CD14-positive monocyte (primary cell): ENCODE measurements at regions not wholly inside any gene's neighbourhood (a gene's known extent, or its start where the extent isn't known, plus 50 kb on each side); places are given as distances from the start of the nearest gene placed in this dataset.

Experiments used
- DNase-seq, 3 donors: peaks; one replicate each; pipeline ENCODE4 v3.0.0-alpha.2; 2011 to 2022
- H2AFZ ChIP-seq: 2 replicates; pipeline ENCODE4 v1.6.0; 2012; ENCODE audit warnings: mild to moderate bottlenecking, low read depth, low read length, inconsistent platforms; ENCODE audit not compliant: insufficient read depth, poor library complexity, severe bottlenecking
- H3K27ac ChIP-seq, 2 donors: 1 replicate in 1 of 2; 2 replicates in 1 of 2; pipeline ENCODE4 v1.5.1; 2012 to 2013; ENCODE audit warnings: low read length in 2 of 2, control low read depth in 1 of 2, inconsistent platforms in 1 of 2, low read depth in 1 of 2, mild to moderate bottlenecking in 1 of 2
- H3K27me3 ChIP-seq, 2 donors: one replicate each; pipeline versions ENCODE4 v1.6.0 to v1.6.1; 2011 to 2013; ENCODE audit warnings: low read length in 2 of 2; ENCODE audit not compliant: control insufficient read depth in 2 of 2, insufficient read depth in 2 of 2
- H3K36me3 ChIP-seq, 2 donors: replicated peaks in 1 of 2; 1 replicate in 1 of 2; 2 replicates in 1 of 2; pipeline versions ENCODE4 v1.5.1 to v1.6.1; 2012 to 2013; ENCODE audit warnings: low read length in 2 of 2, control low read depth in 1 of 2, inconsistent platforms in 1 of 2, mild to moderate bottlenecking in 1 of 2; ENCODE audit not compliant: insufficient read depth in 2 of 2, control insufficient read depth in 1 of 2
- H3K4me1 ChIP-seq, 2 donors: 1 replicate in 1 of 2; 2 replicates in 1 of 2; pipeline versions ENCODE4 v1.5.1 to v1.6.1; 2012 to 2013; ENCODE audit warnings: low read length in 2 of 2, control low read depth in 1 of 2, inconsistent platforms in 1 of 2, mild to moderate bottlenecking in 1 of 2, moderate library complexity in 1 of 2; ENCODE audit not compliant: insufficient read depth in 2 of 2, control insufficient read depth in 1 of 2
- H3K4me2 ChIP-seq: replicated peaks from 2 replicates; pipeline ENCODE3; 2012; ENCODE audit warnings: low read length, moderate library complexity, mild to moderate bottlenecking; ENCODE audit not compliant: poor library complexity, severe bottlenecking; ENCODE audit errors: extremely low read depth
- H3K4me3 ChIP-seq, 3 experiments: fragments of 200-600 bp in 1 of 3; sonication (generic) in 1 of 3; replicated peaks in 1 of 3; 1 replicate in 2 of 3; 2 replicates in 1 of 3; pipeline ENCODE4 v1.5.1; 2011 to 2013; ENCODE audit warnings: low read length in 3 of 3, mild to moderate bottlenecking in 3 of 3, control low read depth in 2 of 3, low read depth in 2 of 3, inconsistent platforms in 1 of 3, moderate library complexity in 1 of 3
- H3K79me2 ChIP-seq: 2 replicates; pipeline ENCODE4 v1.6.0; 2012; ENCODE audit warnings: mild to moderate bottlenecking, control low read depth, inconsistent platforms, low read length, moderate library complexity; ENCODE audit not compliant: insufficient read depth
- H3K9ac ChIP-seq: 2 replicates; pipeline ENCODE4 v1.6.0; 2017; ENCODE audit warnings: low read length, mild to moderate bottlenecking; ENCODE audit not compliant: insufficient read depth, poor library complexity, severe bottlenecking
- H3K9me3 ChIP-seq, 2 donors: replicated peaks in 1 of 2; 1 replicate in 1 of 2; 2 replicates in 1 of 2; pipeline versions ENCODE4 v1.5.1 to v1.6.1; 2012 to 2013; ENCODE audit warnings: low read length in 2 of 2, control low read depth in 1 of 2; ENCODE audit not compliant: control insufficient read depth in 1 of 2, insufficient read depth in 1 of 2
- H4K20me1 ChIP-seq: 2 replicates; pipeline ENCODE4 v1.6.0; 2012; ENCODE audit warnings: mild to moderate bottlenecking, low read length, control low read depth, moderate library complexity; ENCODE audit not compliant: insufficient read depth
- H3K27ac Mint-ChIP-seq, 7 donors: one replicate each; pipeline ENCODE4 v1.8.0; 2020; ENCODE audit warnings: mild to moderate bottlenecking in 7 of 7, mixed read lengths in 7 of 7, moderate library complexity in 6 of 7, inconsistent platforms in 2 of 7
- H3K27me3 Mint-ChIP-seq, 3 donors: one replicate each; pipeline ENCODE4 v1.8.0; 2021 to 2022; ENCODE audit warnings: low read depth in 3 of 3, mild to moderate bottlenecking in 3 of 3, mixed read lengths in 3 of 3, moderate library complexity in 3 of 3, inconsistent platforms in 1 of 3
- H3K36me3 Mint-ChIP-seq, 2 donors: one replicate each; pipeline ENCODE4 v1.8.0; 2020; ENCODE audit warnings: mixed read lengths in 2 of 2, inconsistent platforms in 1 of 2, mild to moderate bottlenecking in 1 of 2
- H3K4me1 Mint-ChIP-seq: one replicate; pipeline ENCODE4 v1.8.0; 2020; ENCODE audit warnings: mild to moderate bottlenecking, mixed read lengths
- H3K4me3 Mint-ChIP-seq, 2 donors: one replicate each; pipeline ENCODE4 v1.8.0; 2020; ENCODE audit warnings: mild to moderate bottlenecking in 2 of 2, mixed read lengths in 2 of 2, moderate library complexity in 1 of 2
- H3K9me3 Mint-ChIP-seq, 7 donors: one replicate each; pipeline ENCODE4 v1.8.0; 2020 to 2022; ENCODE audit warnings: mixed read lengths in 7 of 7, mild to moderate bottlenecking in 6 of 7, moderate library complexity in 6 of 7, inconsistent platforms in 2 of 7
- WGBS: methylation state at CpG from one replicate; pipeline ENCODE4 v1.1.5; 2013; ENCODE audit warnings: missing lambda C conversion rate; ENCODE audit not compliant: insufficient coverage; 5-methylcytosine and 5-hydroxymethylcytosine counted together
- intact Hi-C, 2 donors: fragments of 100-400 bp; cut with micrococcal nuclease; formaldehyde crosslinking; loops; one replicate each; pipeline versions ENCODE4 v1.15.0 to v1.15.1; 2023
- TF ChIP-seq, protein P1 (sequence below): fragments of 200-600 bp; IDR thresholded peaks from one replicate; pipeline ENCODE4 v1.8.0; 2022; ENCODE audit warnings: antibody characterized with exemption, mild to moderate bottlenecking

DNA sequence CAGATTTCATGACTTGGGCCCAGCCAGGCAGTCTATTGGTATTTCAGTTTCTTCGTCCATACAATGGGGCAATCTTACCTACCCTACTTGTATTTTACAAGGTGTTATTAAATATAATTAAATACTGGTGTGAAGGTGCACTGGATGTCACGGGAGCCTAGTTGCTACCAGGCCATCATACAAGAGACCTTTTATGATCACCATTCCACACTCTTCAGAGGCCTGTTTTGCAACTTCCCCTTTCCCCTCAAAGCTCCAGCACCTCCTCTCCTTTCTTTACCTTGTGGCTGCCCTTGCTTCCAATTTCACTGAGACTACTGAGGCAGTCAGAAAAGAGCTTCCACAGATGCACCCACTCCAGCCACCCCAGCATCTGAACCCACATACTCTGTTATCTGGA is 93.8 kb upstream of the HELT start:
- intact Hi-C loops, result no loop called here
- Mint-ChIP-seq H3K9me3 (peaks cover 15 to 37% (median 22%) of the 10 kb centered on the region in 7 donors), H3K27ac (peak overlapping the region in 3 of 7 donors; percentile 9 to 58 (median 46)), H3K27me3 (peaks cover 0 to 5% (median 0%) of the 10 kb centered on the region in 3 donors), H3K4me1 (peaks cover 3% of the 10 kb centered on the region), H3K36me3 (no peaks in the 10 kb centered on the region), H3K4me3 (no peak overlapping the region)
- no peak overlapping the region for H3K4me3 ChIP-seq
- peaks cover 0 to 2% of the 10 kb centered on the region in 2 donors for H3K4me1 ChIP-seq
- DNase-seq, result peak in 2 of 3 donors; percentile 38 to 40
- H3K79me2 ChIP-seq, result no peaks in the 10 kb centered on the region
- no peak overlapping the region for H3K9ac ChIP-seq
- TF ChIP-seq, protein P1, sequence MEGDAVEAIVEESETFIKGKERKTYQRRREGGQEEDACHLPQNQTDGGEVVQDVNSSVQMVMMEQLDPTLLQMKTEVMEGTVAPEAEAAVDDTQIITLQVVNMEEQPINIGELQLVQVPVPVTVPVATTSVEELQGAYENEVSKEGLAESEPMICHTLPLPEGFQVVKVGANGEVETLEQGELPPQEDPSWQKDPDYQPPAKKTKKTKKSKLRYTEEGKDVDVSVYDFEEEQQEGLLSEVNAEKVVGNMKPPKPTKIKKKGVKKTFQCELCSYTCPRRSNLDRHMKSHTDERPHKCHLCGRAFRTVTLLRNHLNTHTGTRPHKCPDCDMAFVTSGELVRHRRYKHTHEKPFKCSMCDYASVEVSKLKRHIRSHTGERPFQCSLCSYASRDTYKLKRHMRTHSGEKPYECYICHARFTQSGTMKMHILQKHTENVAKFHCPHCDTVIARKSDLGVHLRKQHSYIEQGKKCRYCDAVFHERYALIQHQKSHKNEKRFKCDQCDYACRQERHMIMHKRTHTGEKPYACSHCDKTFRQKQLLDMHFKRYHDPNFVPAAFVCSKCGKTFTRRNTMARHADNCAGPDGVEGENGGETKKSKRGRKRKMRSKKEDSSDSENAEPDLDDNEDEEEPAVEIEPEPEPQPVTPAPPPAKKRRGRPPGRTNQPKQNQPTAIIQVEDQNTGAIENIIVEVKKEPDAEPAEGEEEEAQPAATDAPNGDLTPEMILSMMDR, result no peak
- peak overlapping the region; percentile 2 for H2AFZ ChIP-seq
- no peaks in the 10 kb centered on the region for H3K36me3 ChIP-seq
- H3K27me3 ChIP-seq, result no peaks in the 10 kb centered on the region
- no peak overlapping the region for H3K4me2 ChIP-seq
- WGBS, result no CpG with 5 or more reads among the region's 2 CpGs
- H3K27ac ChIP-seq, result no peak overlapping the region
- H3K9me3 ChIP-seq, result peaks cover 7 to 11% of the 10 kb centered on the region in 2 donors
- H4K20me1 ChIP-seq, result no peaks in the 10 kb centered on the region

DNA sequence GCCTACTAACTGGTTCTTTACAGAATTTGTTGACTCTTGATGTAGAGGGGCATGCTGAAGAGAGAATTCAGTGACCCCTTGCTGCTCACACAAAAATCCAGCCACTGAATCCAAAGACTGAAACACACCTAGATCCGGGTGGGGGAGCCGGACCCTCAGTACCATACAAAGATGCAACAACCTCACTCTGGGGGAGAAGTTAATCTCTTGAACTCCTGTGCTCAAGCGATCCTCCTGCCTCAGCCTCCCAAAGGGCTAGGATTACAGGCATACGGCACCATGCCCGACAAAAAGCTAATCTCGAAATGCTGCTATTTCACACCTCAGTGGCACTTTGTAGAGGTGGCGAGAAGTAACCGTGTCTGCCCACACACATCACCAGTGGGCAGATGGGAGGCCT is 88.8 kb upstream of the HELT start:
- no peak overlapping the region for H3K9ac ChIP-seq
- WGBS, result no CpG with 5 or more reads among the region's 8 CpGs
- TF ChIP-seq, protein P1, result no peak
- Mint-ChIP-seq H3K27ac (no peak overlapping the region), H3K27me3 (peaks cover 0 to 2% (median 0%) of the 10 kb centered on the region in 3 donors), H3K9me3 (peaks cover 11 to 26% (median 13%) of the 10 kb centered on the region in 7 donors), H3K4me1 (peaks cover 3% of the 10 kb centered on the region), H3K36me3 (no peaks in the 10 kb centered on the region), H3K4me3 (no peak overlapping the region)
- DNase-seq, result no peak
- H3K79me2 ChIP-seq, result no peaks in the 10 kb centered on the region
- H3K36me3 ChIP-seq, result no peaks in the 10 kb centered on the region
- H3K27ac ChIP-seq, result no peak overlapping the region
- no peak overlapping the region for H2AFZ ChIP-seq
- intact Hi-C loops, result no loop called here
- H3K4me1 ChIP-seq, result peaks cover 0 to 2% of the 10 kb centered on the region in 2 donors
- no peak overlapping the region for H3K4me3 ChIP-seq
- no peaks in the 10 kb centered on the region for H4K20me1 ChIP-seq
- H3K27me3 ChIP-seq, result no peaks in the 10 kb centered on the region
- H3K4me2 ChIP-seq, result no peak overlapping the region
- H3K9me3 ChIP-seq, result peaks cover 7% of the 10 kb centered on the region in 2 donors
